GM23248 (cell line): ENCODE measurements at regions not wholly inside any gene's neighbourhood (a gene's known extent, or its start where the extent isn't known, plus 50 kb on each side); places are given as distances from the start of the nearest gene placed in this dataset.

Experiments
- DNase-seq: peaks from one replicate; pipeline ENCODE4 v3.0.0-alpha.2; 2015
- H2AFZ ChIP-seq: fragments of 200-600 bp; sonication (generic); 2 replicates; pipeline ENCODE4 v1.6.1; 2016; ENCODE audit warnings: antibody characterized with exemption
- H3F3A ChIP-seq: fragments of 200-600 bp; sonication (generic); 2 replicates; pipeline ENCODE4 v1.6.1; 2016; ENCODE audit warnings: mild to moderate bottlenecking, antibody characterized with exemption, mixed run types; ENCODE audit not compliant: insufficient read depth
- H3K27ac ChIP-seq: fragments of 200-600 bp; sonication (generic); 2 replicates; pipeline ENCODE4 v1.5.1; 2016; ENCODE audit warnings: mild to moderate bottlenecking
- H3K27me3 ChIP-seq: fragments of 200-600 bp; sonication (generic); replicated peaks from 2 replicates; pipeline ENCODE4 v1.6.1; 2016; ENCODE audit warnings: mild to moderate bottlenecking; ENCODE audit not compliant: insufficient read depth
- H3K36me3 ChIP-seq: fragments of 200-600 bp; sonication (generic); 2 replicates; pipeline ENCODE4 v1.6.1; 2016; ENCODE audit warnings: low read depth, mild to moderate bottlenecking
- H3K4me1 ChIP-seq: fragments of 200-600 bp; sonication (generic); 2 replicates; pipeline ENCODE4 v1.6.1; 2016; ENCODE audit warnings: mild to moderate bottlenecking; ENCODE audit not compliant: insufficient read depth
- H3K4me2 ChIP-seq: fragments of 200-600 bp; sonication (generic); one replicate; pipeline ENCODE4 v1.6.1; 2016; ENCODE audit warnings: mild to moderate bottlenecking; ENCODE audit not compliant: unreplicated experiment
- H3K4me3 ChIP-seq: fragments of 200-600 bp; sonication (generic); 2 replicates; pipeline ENCODE4 v1.5.1; 2016; ENCODE audit warnings: mild to moderate bottlenecking
- H3K79me2 ChIP-seq: fragments of 200-600 bp; sonication (generic); 2 replicates; pipeline ENCODE4 v1.6.1; 2016; ENCODE audit warnings: mild to moderate bottlenecking; ENCODE audit not compliant: insufficient read depth
- H3K9ac ChIP-seq: fragments of 200-600 bp; sonication (generic); 2 replicates; pipeline ENCODE4 v1.6.1; 2016; ENCODE audit warnings: mild to moderate bottlenecking
- H3K9me2 ChIP-seq: fragments of 200-600 bp; sonication (generic); 2 replicates; pipeline ENCODE4 v1.6.1; 2016; ENCODE audit warnings: mixed run types, mild to moderate bottlenecking, moderate library complexity; ENCODE audit not compliant: insufficient read depth
- H3K9me3 ChIP-seq: fragments of 200-600 bp; sonication (generic); one replicate; pipeline ENCODE4 v1.6.1; 2017; ENCODE audit warnings: low read depth
- H4K20me1 ChIP-seq: fragments of 200-600 bp; sonication (generic); 2 replicates; pipeline ENCODE4 v1.6.0; 2016; ENCODE audit not compliant: insufficient read depth
- EZH2 ChIP-seq: fragments of 200-600 bp; sonication (generic); IDR thresholded peaks from 2 replicates; pipeline ENCODE4 v1.6.1; 2018; ENCODE audit warnings: antibody characterized with exemption, mild to moderate bottlenecking; ENCODE audit not compliant: insufficient read depth, poor library complexity, severe bottlenecking
- EZH2phosphoT487 ChIP-seq: fragments of 200-600 bp; sonication (generic); IDR thresholded peaks from 2 replicates; pipeline ENCODE4 v1.6.1; 2018; ENCODE audit warnings: antibody characterized with exemption, moderate library complexity, mild to moderate bottlenecking, low read depth; ENCODE audit not compliant: insufficient read depth
- WGBS, 2 experiments: methylation state at CpG; one replicate each; pipeline ENCODE4 v1.1.6; 2015 to 2017; ENCODE audit warnings: low lambda C conversion rate in 2 of 2, low coverage in 1 of 2; ENCODE audit errors: missing lambda C conversion rate in 2 of 2; 5-methylcytosine and 5-hydroxymethylcytosine counted together
- in situ Hi-C: fragments of 300-500 bp; cut with MboI; formaldehyde crosslinking; loops from 2 replicates; pipeline ENCODE4 v1.15.0; 2020

DNA sequence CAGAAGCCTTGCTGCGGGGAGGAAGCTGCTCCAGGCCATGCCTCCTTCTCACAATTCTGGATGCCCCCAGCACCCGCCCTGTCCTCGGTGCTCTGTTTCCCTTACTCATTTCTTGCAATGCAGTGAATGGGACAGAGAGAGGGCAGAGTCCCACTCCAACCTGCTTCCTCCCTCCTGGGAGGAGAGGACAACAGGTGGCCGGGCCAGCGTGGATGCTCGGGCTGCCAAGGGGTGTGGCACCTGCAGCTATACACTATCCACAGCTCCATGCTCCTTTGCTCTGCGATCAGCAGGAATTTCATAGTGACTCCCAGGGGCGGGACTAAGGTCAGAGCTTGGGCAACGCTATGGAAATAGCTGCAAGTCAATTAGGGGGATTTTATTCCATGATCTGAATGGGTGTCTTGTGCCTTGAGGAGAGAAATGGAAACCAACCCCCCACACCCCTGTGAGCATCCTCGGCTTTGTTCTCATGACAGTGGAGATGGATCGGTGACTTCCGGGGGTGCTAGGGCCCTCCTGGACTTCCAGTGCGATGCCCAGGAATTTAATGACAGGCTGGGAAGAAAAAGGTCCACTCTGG, 192.5 kb downstream of the MYLK4 start:
- Histone ChIP-seq H2AFZ (no peak overlapping the region), H3K36me3 (no peaks in the 10 kb centered on the region), H3K79me2 (no peaks in the 10 kb centered on the region), H3K4me2 (no peak overlapping the region), H3K27me3 (peaks cover 42% of the 10 kb centered on the region), H3K9me3 (no peaks in the 10 kb centered on the region), H3K4me1 (no peaks in the 10 kb centered on the region), H3K9ac (no peak overlapping the region), H3F3A (no peaks in the 10 kb centered on the region), H3K27ac (no peak overlapping the region), H3K4me3 (no peak overlapping the region), H3K9me2 (no peaks in the 10 kb centered on the region), H4K20me1 (no peaks in the 10 kb centered on the region)
- in situ Hi-C loops: no loop called here
- no peak for DNase-seq
- TF ChIP-seq EZH2 (no peak), EZH2phosphoT487 (no peak)
- 46 to 56% methylated on average over 13 of the region's 13 CpGs for WGBS, 2 experiments

DNA sequence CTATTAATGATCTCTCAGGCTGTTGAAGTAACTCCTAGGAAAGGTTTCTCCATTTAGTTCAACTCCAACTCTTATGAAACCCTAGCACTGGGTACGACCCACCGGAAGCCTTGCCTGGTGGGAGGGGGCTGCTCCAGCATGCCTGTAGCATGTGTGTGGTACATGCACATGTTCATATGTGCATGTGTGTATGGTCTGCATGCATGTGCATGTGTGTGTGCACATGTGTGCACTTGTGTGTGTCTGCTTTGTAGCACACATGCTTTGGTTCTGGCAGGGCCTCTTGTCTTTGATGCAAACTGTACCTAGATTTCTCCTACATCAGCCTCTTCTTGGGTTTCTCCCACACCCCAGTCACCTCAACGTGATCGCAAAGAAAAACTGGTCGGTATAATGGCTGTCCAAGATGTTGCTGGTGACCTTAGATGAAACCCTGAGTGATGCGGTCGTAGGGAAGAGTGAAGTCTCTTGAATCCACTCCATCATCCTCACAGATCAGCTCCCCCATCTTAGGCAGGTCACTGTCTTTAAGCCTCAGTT, 193.5 kb downstream of the MYLK4 start:
- DNase-seq: no peak
- H4K20me1 ChIP-seq: no peaks in the 10 kb centered on the region
- H3K27ac ChIP-seq: no peak overlapping the region
- no peak overlapping the region for H3K4me2 ChIP-seq
- no peaks in the 10 kb centered on the region for H3K9me2 ChIP-seq
- H3F3A ChIP-seq: no peaks in the 10 kb centered on the region
- H3K9ac ChIP-seq: no peak overlapping the region
- 64 to 71% methylated on average over 7 of the region's 7 CpGs for WGBS, 2 experiments
- H3K36me3 ChIP-seq: no peaks in the 10 kb centered on the region
- in situ Hi-C loops: no loop called here
- peaks cover 32% of the 10 kb centered on the region for H3K27me3 ChIP-seq
- TF ChIP-seq EZH2phosphoT487: no peak
- H2AFZ ChIP-seq: no peak overlapping the region
- no peaks in the 10 kb centered on the region for H3K9me3 ChIP-seq
- no peak overlapping the region for H3K4me3 ChIP-seq
- H3K4me1 ChIP-seq: no peaks in the 10 kb centered on the region
- H3K79me2 ChIP-seq: no peaks in the 10 kb centered on the region

DNA sequence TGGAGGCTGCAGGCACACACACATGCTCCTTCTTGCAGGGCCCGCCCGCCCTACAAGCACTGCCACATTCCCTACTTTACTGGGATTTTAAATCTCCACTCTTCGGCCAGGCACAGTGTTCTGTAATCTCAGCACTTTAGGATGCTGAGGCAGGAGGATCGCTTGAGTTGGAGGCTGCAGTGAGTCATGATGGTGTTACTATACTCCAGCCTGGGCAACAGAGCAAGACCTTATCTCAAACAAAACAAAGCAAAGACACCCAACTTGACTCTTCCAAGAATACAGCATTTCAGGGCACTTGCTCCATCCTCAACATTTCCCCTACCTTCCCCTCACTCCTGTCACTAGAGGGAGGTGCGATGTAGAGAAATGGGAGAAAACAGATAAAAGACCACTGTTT, 194.0 kb downstream of the MYLK4 start:
- Histone ChIP-seq H3K36me3 (no peaks in the 10 kb centered on the region), H2AFZ (no peak overlapping the region), H4K20me1 (no peaks in the 10 kb centered on the region), H3K4me2 (no peak overlapping the region), H3F3A (no peaks in the 10 kb centered on the region), H3K27me3 (peaks cover 28% of the 10 kb centered on the region), H3K9ac (no peak overlapping the region), H3K4me3 (no peak overlapping the region), H3K9me3 (no peaks in the 10 kb centered on the region), H3K27ac (no peak overlapping the region), H3K79me2 (no peaks in the 10 kb centered on the region), H3K4me1 (no peaks in the 10 kb centered on the region), H3K9me2 (no peaks in the 10 kb centered on the region)
- no peak for DNase-seq
- WGBS, 2 experiments: 49 to 59% methylated on average over 5 of the region's 5 CpGs
- TF ChIP-seq EZH2phosphoT487 (no peak), EZH2 (no peak)
- in situ Hi-C loops: no loop called here

DNA sequence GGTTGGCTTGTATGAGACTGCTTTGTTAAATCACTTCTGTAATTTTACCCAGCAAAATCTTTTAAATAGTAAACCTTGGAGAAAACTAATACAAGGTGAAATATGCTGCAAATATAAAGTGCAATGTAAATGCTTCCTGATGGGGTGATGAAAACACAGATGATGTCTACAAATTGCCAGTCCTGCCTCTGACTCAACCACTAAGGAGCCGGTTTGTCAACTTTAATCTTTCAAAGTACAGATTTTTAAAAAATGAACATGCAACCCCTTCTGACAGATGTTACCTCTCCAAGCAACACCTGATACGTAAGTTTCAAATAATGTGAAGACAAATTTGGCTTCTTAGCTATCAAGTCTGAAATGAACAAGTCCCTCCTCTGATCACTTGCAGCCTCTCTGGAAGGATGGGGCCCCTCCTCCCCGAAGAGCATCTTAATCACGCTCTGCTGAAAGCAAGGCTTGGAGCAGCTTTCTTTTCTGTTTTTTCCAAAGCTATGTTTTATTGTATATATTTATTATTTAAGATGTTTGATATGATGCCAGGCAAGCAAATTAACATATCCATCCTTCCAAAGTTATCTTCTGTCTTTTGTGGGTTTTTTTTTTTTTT, 196.0 kb downstream of the MYLK4 start:
- Histone ChIP-seq H3K4me3 (no peak overlapping the region), H3K27ac (no peak overlapping the region), H2AFZ (no peak overlapping the region), H4K20me1 (no peaks in the 10 kb centered on the region), H3K4me1 (no peaks in the 10 kb centered on the region), H3K27me3 (peaks cover 21% of the 10 kb centered on the region), H3F3A (no peaks in the 10 kb centered on the region), H3K9me3 (no peaks in the 10 kb centered on the region), H3K9ac (no peak overlapping the region), H3K4me2 (no peak overlapping the region), H3K9me2 (no peaks in the 10 kb centered on the region), H3K36me3 (no peaks in the 10 kb centered on the region), H3K79me2 (no peaks in the 10 kb centered on the region)
- 14 to 15% methylated on average over 4 of the region's 4 CpGs for WGBS, 2 experiments
- in situ Hi-C loops: no loop called here
- TF ChIP-seq EZH2phosphoT487 (no peak), EZH2 (no peak)
- no peak for DNase-seq
